A549 (cell line): ENCODE measurements at regions not wholly inside any gene's neighbourhood (a gene's known extent, or its start where the extent isn't known, plus 50 kb on each side); places are given as distances from the start of the nearest gene placed in this dataset.

Source experiments
- ATAC-seq, 2 experiments: fragments of 200-7000 bp in 1 of 2; fragments of >200 bp in 1 of 2; cut with Nextera tagmentation in 1 of 2; cut with Tn5 transposase in 1 of 2; 3 replicates each; pipeline versions ENCODE4 v1.8.0 to v1.9.1; 2018 to 2020; ENCODE audit warnings: mild to moderate bottlenecking in 1 of 2, moderate library complexity in 1 of 2
- CTCF ChIA-PET: fragments of 300-600 bp; sonication (Branson Sonifier 250); formaldehyde crosslinking; extraction: SDS; loops from one replicate; lab custom pipeline; 2021; ENCODE audit warnings: antibody characterized with exemption, inconsistent platforms; lab: Yijun Ruan, JAX
- POLR2A ChIA-PET: fragments of 350-600 bp; formaldehyde crosslinking; extraction: SDS; loops from one replicate; lab custom pipeline; 2021; ENCODE audit warnings: antibody characterized with exemption, inconsistent platforms; lab: Yijun Ruan, JAX
- DNase-seq, 2 experiments: peaks; one replicate each; pipeline versions ENCODE4 v3.0.0 to v3.0.0-alpha.2; 2011 to 2016; ENCODE audit warnings: low read depth in 1 of 2, low spot score in 1 of 2
- FAIRE-seq: peaks from 2 replicates; lab custom pipeline; 2011; peaks lifted over from hg19 to GRCh38; lab: Jason Lieb, UNC
- H3K27ac ChIP-seq, 2 experiments: fragments of >200 bp; sonication (Bioruptor Twin); formaldehyde crosslinking; 3 replicates each; pipeline ENCODE4 v1.5.1; 2016 to 2017
- H3K4me1 ChIP-seq: fragments of >200 bp; sonication (Bioruptor Twin); formaldehyde crosslinking; 3 replicates; pipeline ENCODE4 v1.6.1; 2016
- H3K4me2 ChIP-seq: fragments of >200 bp; sonication (Bioruptor Twin); formaldehyde crosslinking; 3 replicates; pipeline ENCODE4 v1.6.1; 2016
- H3K4me3 ChIP-seq: fragments of >200 bp; sonication (Bioruptor Twin); formaldehyde crosslinking; 3 replicates; pipeline ENCODE4 v1.5.1; 2016
- H3K9me3 ChIP-seq: fragments of >200 bp; sonication (Bioruptor Twin); formaldehyde crosslinking; 3 replicates; pipeline ENCODE4 v1.6.1; 2016
- BHLHE40 ChIP-seq: IDR thresholded peaks from 2 replicates; pipeline ENCODE4 v1.6.1; 2012; ENCODE audit warnings: low read depth, low read length, inconsistent platforms
- CBX2 ChIP-seq: fragments of 200-600 bp; sonication (generic); IDR thresholded peaks from 2 replicates; pipeline ENCODE4 v1.6.1; 2016; ENCODE audit warnings: low read depth, mild to moderate bottlenecking, borderline replicate concordance
- CHD4 ChIP-seq: fragments of 200-600 bp; sonication (generic); IDR thresholded peaks from 2 replicates; pipeline ENCODE4 v1.6.1; 2016; ENCODE audit warnings: antibody characterized with exemption, mild to moderate bottlenecking, borderline replicate concordance
- E2F6 ChIP-seq: IDR thresholded peaks from 2 replicates; pipeline ENCODE4 v1.6.1; 2012; ENCODE audit warnings: low read depth, borderline replicate concordance
- EHF ChIP-seq: fragments of 250-450 bp; sonication (Bioruptor Pico); IDR thresholded peaks from 2 replicates; pipeline ENCODE4 v1.5.0; 2020; ENCODE audit warnings: mild to moderate bottlenecking
- EHMT2 ChIP-seq: fragments of 200-600 bp; sonication (generic); IDR thresholded peaks from 2 replicates; pipeline ENCODE4 v1.6.1; 2016; ENCODE audit warnings: antibody characterized with exemption, low read depth, mild to moderate bottlenecking, moderate library complexity
- FOSL2 ChIP-seq, 2 experiments: fragments of 450-650 bp in 1 of 2; fragments of >200 bp in 1 of 2; sonication (Bioruptor Twin) in 1 of 2; formaldehyde crosslinking; IDR thresholded peaks; 2 replicates each; pipeline versions ENCODE4 v1.5.0 to v1.6.1; 2016 to 2020; ENCODE audit warnings: mild to moderate bottlenecking in 1 of 2, moderate library complexity in 1 of 2
- FOXS1 ChIP-seq: fragments of 250-450 bp; sonication (Bioruptor Pico); IDR thresholded peaks from 2 replicates; pipeline ENCODE4 v1.5.0; 2020; ENCODE audit warnings: mild to moderate bottlenecking, moderate library complexity
- GATA3 ChIP-seq: IDR thresholded peaks from 2 replicates; pipeline ENCODE4 v1.6.1; 2012; ENCODE audit warnings: borderline replicate concordance
- HDAC2 ChIP-seq: fragments of 200-600 bp; sonication (generic); IDR thresholded peaks from 2 replicates; pipeline ENCODE4 v1.6.1; 2016
- HEYL ChIP-seq: fragments of 250-450 bp; sonication (Bioruptor Pico); IDR thresholded peaks from 2 replicates; pipeline ENCODE4 v1.8.0; 2021; ENCODE audit warnings: mild to moderate bottlenecking, moderate library complexity
- HMGXB4 ChIP-seq: fragments of 250-450 bp; sonication (Bioruptor Pico); IDR thresholded peaks from 2 replicates; pipeline ENCODE4 v1.5.0; 2021; ENCODE audit warnings: mild to moderate bottlenecking, moderate library complexity, borderline replicate concordance
- HOXA7 ChIP-seq: fragments of 250-450 bp; sonication (Bioruptor Pico); IDR thresholded peaks from 2 replicates; pipeline ENCODE4 v1.5.0; 2020; ENCODE audit warnings: mild to moderate bottlenecking, moderate library complexity
- HOXB5 ChIP-seq: fragments of 250-450 bp; sonication (Bioruptor Pico); IDR thresholded peaks from 2 replicates; pipeline ENCODE4 v1.5.0; 2020; ENCODE audit warnings: mild to moderate bottlenecking, moderate library complexity
- KDM1A ChIP-seq: fragments of 200-600 bp; sonication (generic); IDR thresholded peaks from 2 replicates; pipeline ENCODE4 v1.6.1; 2016; ENCODE audit warnings: low read depth, mild to moderate bottlenecking
- KDM5A ChIP-seq: fragments of 200-600 bp; sonication (generic); IDR thresholded peaks from 2 replicates; pipeline ENCODE4 v1.6.1; 2016; ENCODE audit warnings: antibody characterized with exemption, mild to moderate bottlenecking
- MAFK ChIP-seq: fragments of 450-650 bp; IDR thresholded peaks from 2 replicates; pipeline ENCODE4 v1.6.1; 2014; ENCODE audit not compliant: partially characterized antibody
- NPAS2 ChIP-seq: fragments of 250-450 bp; sonication (Bioruptor Pico); IDR thresholded peaks from 2 replicates; pipeline ENCODE4 v1.8.0; 2022; ENCODE audit warnings: mild to moderate bottlenecking, moderate library complexity, borderline replicate concordance
- RARB ChIP-seq: fragments of 250-450 bp; sonication (Bioruptor Pico); IDR thresholded peaks from 2 replicates; pipeline ENCODE4 v1.8.0; 2021; ENCODE audit warnings: mild to moderate bottlenecking, moderate library complexity
- SMC3 ChIP-seq: fragments of >200 bp; sonication (Bioruptor Twin); formaldehyde crosslinking; IDR thresholded peaks from 3 replicates; pipeline ENCODE4 v1.6.1; 2018; ENCODE audit warnings: inconsistent platforms
- TFCP2L1 ChIP-seq: fragments of 250-450 bp; sonication (Bioruptor Pico); IDR thresholded peaks from 2 replicates; pipeline ENCODE4 v1.5.0; 2021; ENCODE audit warnings: mild to moderate bottlenecking
- ZC3H11A ChIP-seq: fragments of 450-650 bp; IDR thresholded peaks from 2 replicates; pipeline ENCODE4 v1.6.1; 2014; ENCODE audit warnings: antibody characterized with exemption, mild to moderate bottlenecking
- ZFP36 ChIP-seq: fragments of 450-650 bp; IDR thresholded peaks from 2 replicates; pipeline ENCODE4 v1.6.1; 2014; ENCODE audit warnings: borderline replicate concordance; ENCODE audit not compliant: partially characterized antibody
- WGBS: methylation state at CpG from one replicate; pipeline ENCODE4 v1.1.6; 2017; ENCODE audit errors: missing lambda C conversion rate; 5-methylcytosine and 5-hydroxymethylcytosine counted together
- TF ChIP-seq, protein P1 (sequence below): fragments of 250-450 bp; sonication (Bioruptor Pico); IDR thresholded peaks from 2 replicates; pipeline ENCODE4 v1.5.0; 2020; ENCODE audit warnings: low read depth, mild to moderate bottlenecking, moderate library complexity
- TF ChIP-seq, protein P2 (sequence below): fragments of 450-650 bp; IDR thresholded peaks from 2 replicates; pipeline ENCODE4 v1.6.1; 2014; ENCODE audit warnings: antibody characterized with exemption
- TF ChIP-seq, protein P3 (sequence below): IDR thresholded peaks from 2 replicates; pipeline ENCODE4 v1.6.1; 2012
- TF ChIP-seq, protein P4 (sequence below): fragments of 150-350 bp; IDR thresholded peaks from 2 replicates; pipeline ENCODE4 v1.6.1; 2014; ENCODE audit warnings: low read depth, mild to moderate bottlenecking, low read length

DNA sequence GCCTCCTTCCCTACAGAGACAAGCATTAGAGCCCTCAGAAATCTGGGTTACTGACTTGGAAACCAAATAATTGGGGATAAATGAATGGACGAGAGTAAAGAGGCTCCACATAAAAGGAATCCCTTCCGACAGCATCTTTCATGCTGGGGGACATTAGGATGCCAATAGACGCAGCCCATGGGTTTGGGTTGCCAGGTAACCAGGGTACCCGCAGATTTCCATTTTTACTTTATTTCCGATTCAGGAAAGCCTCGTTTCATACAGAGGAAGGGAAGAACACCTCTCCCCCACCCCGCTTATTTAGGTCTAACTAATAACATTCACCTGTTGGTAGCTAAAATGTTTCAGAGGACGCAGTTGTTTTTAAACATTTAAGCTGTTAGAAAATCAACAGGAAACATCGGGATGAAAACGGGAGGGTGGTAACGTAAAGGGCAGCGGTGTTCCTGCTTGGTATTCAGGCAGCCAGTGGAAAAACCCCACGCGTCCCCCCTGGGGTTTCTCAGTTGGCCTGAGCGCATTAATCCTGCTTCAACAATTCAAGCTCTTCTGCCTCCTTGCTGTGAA, 179.5 kb downstream of the YTHDC2 start:
- CTCF ChIA-PET: interaction anchor here (1.1 kb wide), 1 partner anchor 16 kb away, joined by 3 read pairs; no protein-coding TSS in a partner anchor
- Histone ChIP-seq H3K4me1 (no peaks in the 10 kb centered on the region), H3K27ac (no peak overlapping the region), H3K9me3 (no peaks in the 10 kb centered on the region), H3K4me2 (no peak overlapping the region), H3K4me3 (no peak overlapping the region)
- 14% methylated on average over 15 of the region's 15 CpGs for WGBS
- POLR2A ChIA-PET: no interaction called here
- TF ChIP-seq ZC3H11A: no peak
- no peak for TF ChIP-seq TFCP2L1 (CRISPR knock-in tag)
- TF ChIP-seq CBX2: no peak
- no peak for TF ChIP-seq KDM1A
- TF ChIP-seq, protein P1, sequence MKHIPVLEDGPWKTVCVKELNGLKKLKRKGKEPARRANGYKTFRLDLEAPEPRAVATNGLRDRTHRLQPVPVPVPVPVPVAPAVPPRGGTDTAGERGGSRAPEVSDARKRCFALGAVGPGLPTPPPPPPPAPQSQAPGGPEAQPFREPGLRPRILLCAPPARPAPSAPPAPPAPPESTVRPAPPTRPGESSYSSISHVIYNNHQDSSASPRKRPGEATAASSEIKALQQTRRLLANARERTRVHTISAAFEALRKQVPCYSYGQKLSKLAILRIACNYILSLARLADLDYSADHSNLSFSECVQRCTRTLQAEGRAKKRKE (CRISPR knock-in tag): no peak
- no peak for TF ChIP-seq HOXB5 (CRISPR knock-in tag)
- TF ChIP-seq HMGXB4 (CRISPR knock-in tag): no peak
- no peak for TF ChIP-seq EHF (CRISPR knock-in tag)
- TF ChIP-seq KDM5A: no peak
- no peak for TF ChIP-seq FOXS1 (CRISPR knock-in tag)
- ATAC-seq (no peak), FAIRE-seq (no peak), DNase-seq (no peak)

- no peak for TF ChIP-seq HOXA7 (CRISPR knock-in tag)
- no peak for TF ChIP-seq MAFK
- TF ChIP-seq FOSL2 (IDR thresholded peaks at IDR 0.05): no peak
- no peak for TF ChIP-seq FOSL2 (CRISPR knock-in tag; IDR thresholded peaks at IDR 0.05)
- no peak for TF ChIP-seq BHLHE40
- no peak for TF ChIP-seq NPAS2 (CRISPR knock-in tag)
- no peak for TF ChIP-seq ZFP36
- TF ChIP-seq CHD4: no peak
- TF ChIP-seq GATA3: no peak
- TF ChIP-seq HEYL (CRISPR knock-in tag): no peak
- TF ChIP-seq, protein P2, sequence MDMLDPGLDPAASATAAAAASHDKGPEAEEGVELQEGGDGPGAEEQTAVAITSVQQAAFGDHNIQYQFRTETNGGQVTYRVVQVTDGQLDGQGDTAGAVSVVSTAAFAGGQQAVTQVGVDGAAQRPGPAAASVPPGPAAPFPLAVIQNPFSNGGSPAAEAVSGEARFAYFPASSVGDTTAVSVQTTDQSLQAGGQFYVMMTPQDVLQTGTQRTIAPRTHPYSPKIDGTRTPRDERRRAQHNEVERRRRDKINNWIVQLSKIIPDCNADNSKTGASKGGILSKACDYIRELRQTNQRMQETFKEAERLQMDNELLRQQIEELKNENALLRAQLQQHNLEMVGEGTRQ: no peak
- no peak for TF ChIP-seq EHMT2
- no peak for TF ChIP-seq SMC3
- TF ChIP-seq HDAC2: no peak
- no peak for TF ChIP-seq RARB (CRISPR knock-in tag)
- TF ChIP-seq KDM1A: no peak
- TF ChIP-seq, protein P1 (CRISPR knock-in tag): no peak
- TF ChIP-seq, protein P3, sequence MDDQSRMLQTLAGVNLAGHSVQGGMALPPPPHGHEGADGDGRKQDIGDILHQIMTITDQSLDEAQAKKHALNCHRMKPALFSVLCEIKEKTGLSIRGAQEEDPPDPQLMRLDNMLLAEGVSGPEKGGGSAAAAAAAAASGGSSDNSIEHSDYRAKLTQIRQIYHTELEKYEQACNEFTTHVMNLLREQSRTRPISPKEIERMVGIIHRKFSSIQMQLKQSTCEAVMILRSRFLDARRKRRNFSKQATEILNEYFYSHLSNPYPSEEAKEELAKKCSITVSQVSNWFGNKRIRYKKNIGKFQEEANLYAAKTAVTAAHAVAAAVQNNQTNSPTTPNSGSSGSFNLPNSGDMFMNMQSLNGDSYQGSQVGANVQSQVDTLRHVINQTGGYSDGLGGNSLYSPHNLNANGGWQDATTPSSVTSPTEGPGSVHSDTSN: no peak
- TF ChIP-seq, protein P4, sequence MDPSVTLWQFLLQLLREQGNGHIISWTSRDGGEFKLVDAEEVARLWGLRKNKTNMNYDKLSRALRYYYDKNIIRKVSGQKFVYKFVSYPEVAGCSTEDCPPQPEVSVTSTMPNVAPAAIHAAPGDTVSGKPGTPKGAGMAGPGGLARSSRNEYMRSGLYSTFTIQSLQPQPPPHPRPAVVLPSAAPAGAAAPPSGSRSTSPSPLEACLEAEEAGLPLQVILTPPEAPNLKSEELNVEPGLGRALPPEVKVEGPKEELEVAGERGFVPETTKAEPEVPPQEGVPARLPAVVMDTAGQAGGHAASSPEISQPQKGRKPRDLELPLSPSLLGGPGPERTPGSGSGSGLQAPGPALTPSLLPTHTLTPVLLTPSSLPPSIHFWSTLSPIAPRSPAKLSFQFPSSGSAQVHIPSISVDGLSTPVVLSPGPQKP: no peak
- TF ChIP-seq E2F6: no peak
- DNase-seq (no peak), FAIRE-seq (no peak), ATAC-seq (no peak)
- Histone ChIP-seq H3K27ac (no peak overlapping the region), H3K4me3 (no peak overlapping the region), H3K4me1 (no peaks in the 10 kb centered on the region), H3K4me2 (no peak overlapping the region), H3K9me3 (no peaks in the 10 kb centered on the region)
- CTCF ChIA-PET: interaction anchor here (1.1 kb wide), 1 partner anchor 16 kb away, joined by 3 read pairs; no protein-coding TSS in a partner anchor
- POLR2A ChIA-PET: no interaction called here
- 36% methylated on average over 4 of the region's 4 CpGs for whole genome bisulfite sequencing
Measured at GRCh38 chr5:113693701-113694100, 180.2 kb downstream of the YTHDC2 start.
